IPS-NIHi7 (cell line): ENCODE measurements at regions not wholly inside any gene's neighbourhood (a gene's known extent, or its start where the extent isn't known, plus 50 kb on each side); places are given as distances from the start of the nearest gene placed in this dataset.

ENCODE experiments used
- DNase-seq: peaks from one replicate; pipeline ENCODE4 v3.0.0; 2012; ENCODE audit warnings: mixed read lengths; ENCODE audit errors: extremely low spot score

DNA sequence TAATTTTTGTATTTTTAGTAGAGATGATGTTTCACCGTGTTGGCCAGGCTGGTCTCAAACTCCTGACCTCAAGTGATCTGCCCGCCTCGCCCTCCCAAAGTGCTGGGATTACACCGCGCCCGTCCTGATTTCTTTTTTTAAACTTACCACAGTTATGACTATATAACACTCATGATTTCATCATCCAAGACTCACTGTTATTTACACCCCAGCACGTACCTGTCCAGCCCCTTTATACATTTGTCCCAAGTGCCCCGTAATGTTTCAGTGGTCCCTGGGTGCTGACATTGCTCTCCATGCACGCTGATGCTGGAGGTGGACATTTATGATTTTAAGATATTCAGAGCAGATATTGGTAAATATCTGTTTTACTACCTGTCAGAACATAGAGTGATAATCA lies 219.9 kb upstream of the GMDS start:
- DNase-seq: no peak

DNA sequence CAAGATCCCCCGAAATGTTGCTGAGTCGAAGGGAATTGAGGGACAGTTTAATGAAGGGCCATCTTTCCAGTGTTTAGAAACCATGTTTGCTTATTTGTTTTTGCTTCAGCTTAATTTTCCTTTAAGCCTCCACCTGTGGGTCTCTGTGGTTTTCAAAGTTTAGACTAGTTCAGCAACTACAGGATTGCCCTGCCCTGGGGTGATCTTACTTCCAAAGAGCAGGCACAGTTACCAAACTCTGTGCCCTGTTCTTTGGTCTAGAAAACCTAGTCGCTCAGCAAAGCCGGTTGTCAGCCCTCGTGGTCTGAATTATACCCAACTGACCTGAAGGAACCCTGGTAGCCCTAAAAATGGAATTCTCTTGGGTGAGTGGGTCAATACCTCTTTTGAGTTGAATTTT lies 219.2 kb upstream of the GMDS start:
- no peak for DNase-seq

DNA sequence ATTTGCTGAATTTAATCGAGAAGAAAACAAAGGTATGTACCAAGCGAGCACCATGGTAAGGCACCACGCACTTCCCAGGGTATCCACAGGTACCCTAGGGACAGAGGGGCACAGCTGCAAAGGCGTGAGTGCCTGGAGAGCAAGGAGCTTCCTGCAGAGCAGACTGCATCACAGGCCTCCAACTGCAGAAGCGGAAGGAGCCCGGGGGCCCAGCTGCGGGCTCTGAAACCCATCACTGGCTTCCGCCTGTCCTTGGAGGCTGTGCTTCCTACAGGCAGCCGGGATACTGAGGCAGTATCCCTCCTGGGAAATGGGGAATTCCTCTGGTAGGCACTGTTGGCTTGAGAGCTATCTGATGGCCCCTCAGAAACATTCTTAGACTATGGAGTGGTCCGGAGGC lies 217.4 kb upstream of the GMDS start:
- DNase-seq: no peak

DNA sequence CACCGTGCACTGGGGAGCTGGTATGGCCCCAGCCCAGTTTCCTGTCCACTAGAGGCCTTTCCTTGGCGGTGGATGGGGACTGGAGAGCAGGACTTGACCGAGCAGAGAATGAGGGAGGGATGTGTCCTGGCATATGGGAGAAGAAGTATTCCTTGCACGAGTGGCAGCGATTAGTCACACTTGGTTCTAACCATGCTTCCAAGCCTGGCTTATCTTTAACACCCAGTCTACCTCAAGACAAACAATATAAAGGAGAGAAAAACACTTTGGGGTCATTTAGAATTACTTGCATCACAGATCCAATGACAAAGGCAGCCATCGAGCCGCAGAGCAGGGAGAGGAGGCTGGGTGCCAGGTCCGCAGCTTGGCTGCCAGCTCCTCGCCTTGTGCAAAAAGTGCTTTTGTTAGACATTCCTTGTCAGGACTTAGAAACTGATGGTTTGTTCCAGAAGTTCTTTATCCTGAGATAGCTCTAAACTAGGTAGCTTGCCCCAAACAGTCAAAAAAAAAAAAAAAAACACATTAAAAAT lies 214.9 kb upstream of the GMDS start:
- DNase-seq: no peak

DNA sequence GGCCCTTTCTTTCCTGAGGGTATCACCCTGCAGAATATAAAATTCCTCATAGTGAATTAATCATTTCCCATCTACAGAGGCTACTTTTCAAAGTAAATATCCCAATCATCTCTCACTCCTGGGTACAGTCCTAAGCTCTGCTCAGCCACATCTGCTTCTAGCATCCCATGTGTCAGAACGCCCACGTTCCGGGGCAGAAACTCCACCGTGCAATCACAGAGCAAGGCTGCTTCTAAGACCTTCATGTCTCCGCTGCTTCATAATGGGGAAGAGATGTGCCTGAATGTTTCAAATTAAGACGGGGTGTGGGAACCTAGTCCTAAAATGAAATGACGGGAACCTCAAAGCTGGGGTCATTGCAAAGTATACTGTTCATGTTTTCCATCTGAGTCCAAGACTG lies 208.8 kb upstream of the GMDS start:
- no peak for DNase-seq

DNA sequence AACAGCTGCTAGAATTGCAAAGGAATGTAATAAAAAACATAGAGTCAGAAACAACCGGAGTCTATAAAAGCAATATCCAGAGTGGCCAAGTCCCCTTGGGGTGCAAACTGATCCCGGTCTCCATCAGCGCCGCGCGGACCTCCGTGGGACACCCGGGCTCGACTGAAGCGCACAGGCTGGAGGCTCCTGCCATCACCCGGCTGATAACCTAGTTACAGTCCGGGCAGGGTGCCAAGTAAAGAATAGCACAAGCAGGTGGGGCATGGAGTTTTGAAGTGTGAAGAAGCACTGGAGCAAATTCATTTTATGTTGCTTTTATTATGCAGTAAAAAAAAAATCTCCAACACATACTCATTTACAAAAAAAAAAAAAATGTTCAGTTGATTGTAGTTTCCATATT lies 205.1 kb upstream of the GMDS start:
- no peak for DNase-seq

DNA sequence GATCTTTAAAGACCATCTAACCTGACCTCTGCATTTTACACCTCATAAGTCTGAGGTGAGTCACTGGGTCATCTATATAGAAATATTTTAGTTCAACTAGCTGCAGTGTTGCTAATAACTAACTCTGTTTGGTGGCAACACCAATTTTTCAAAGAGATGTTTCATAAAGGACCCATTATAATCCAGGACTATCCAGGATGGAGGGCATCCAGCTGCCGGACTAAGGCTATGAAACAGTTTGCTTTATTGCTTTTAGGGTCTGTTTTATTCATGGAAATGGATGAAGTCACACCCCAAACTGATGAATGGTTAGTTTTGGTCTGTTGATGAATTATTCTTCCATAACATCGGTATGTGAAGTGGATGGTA lies 204.2 kb upstream of the GMDS start:
- no peak for DNase-seq

DNA sequence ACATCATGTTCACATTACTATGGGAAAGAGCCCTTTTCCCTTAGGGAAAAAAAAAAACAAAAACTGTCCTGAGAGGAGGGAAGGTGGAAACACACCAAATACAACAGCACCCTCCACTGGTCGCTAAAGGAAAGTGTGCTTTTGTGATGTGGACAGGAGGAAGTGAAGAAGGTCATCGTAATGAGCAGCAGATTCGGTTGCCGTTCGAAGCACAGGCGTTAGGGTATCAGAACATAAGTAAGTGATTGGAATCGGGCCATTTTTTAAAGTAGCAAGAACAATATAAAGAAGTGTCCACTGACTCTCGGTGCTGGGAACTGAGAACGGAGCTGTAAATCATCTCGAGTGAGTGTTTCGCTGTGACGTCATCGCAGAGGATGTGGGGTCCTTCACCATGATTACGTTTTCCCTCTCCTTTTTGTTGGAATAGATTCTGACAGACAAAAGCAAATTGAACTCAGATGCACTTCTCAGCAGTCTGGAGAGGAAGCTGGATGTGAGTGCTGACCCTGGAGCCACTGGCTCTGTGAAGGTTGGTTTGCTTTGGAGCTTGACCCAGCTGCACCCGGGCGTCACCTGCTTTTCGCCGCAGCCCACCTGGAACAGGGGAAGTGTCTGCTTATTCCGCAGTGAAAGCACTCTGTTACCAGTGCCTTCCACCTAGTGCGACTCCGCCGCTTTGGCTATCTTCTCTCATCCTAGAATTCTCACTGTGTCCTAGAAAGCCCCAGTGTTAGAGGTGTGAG lies 203.6 kb upstream of the GMDS start:
- DNase-seq: peak; percentile 78

DNA sequence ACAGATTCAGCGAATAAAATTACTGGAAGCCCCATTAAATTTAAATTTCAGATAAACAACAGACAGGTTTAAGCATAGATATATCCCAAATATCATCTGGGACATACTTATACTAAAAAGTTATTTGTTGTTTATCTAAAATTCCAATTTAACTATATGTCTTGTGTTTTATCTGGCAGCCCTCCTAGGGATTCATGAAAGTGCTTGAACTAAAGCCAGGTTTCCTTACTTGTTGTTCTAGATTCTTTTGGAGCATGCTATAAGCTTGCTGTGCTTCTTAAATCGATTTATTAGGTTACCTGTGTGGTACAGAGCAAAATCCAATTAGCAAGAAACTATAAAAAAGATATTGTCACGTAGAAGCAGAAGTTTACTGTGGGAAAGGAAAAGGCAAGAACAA lies 202.5 kb upstream of the GMDS start:
- no peak for DNase-seq

DNA sequence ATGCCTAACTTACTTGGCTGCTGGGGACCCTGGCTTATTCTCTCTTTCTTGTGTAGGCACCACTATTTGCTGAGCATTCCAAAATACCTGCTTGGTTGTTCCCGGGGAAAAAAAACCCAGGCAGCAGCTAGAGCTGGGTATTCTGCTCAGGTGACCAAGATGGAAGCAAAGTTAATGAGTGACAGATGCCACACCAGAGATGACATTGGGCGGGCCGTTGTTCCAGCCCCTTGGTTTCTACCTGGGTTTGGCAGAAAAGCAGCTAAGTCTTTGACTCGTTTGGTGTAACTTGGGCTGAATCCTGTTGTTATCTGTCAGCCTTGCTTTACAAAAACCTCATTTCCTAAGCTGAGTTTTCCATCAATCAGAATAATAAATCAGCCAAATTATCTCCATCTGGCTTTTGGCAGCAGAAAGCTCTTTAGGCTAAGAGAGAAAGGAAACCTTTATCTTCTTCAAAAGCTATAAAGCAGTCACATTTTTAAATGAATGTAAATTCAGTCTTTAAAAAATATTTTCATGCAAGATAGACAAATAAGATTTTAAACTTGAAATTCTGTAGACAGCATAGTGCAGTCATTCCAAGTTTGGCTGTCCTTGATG lies 202.0 kb upstream of the GMDS start:
- no peak for DNase-seq

DNA sequence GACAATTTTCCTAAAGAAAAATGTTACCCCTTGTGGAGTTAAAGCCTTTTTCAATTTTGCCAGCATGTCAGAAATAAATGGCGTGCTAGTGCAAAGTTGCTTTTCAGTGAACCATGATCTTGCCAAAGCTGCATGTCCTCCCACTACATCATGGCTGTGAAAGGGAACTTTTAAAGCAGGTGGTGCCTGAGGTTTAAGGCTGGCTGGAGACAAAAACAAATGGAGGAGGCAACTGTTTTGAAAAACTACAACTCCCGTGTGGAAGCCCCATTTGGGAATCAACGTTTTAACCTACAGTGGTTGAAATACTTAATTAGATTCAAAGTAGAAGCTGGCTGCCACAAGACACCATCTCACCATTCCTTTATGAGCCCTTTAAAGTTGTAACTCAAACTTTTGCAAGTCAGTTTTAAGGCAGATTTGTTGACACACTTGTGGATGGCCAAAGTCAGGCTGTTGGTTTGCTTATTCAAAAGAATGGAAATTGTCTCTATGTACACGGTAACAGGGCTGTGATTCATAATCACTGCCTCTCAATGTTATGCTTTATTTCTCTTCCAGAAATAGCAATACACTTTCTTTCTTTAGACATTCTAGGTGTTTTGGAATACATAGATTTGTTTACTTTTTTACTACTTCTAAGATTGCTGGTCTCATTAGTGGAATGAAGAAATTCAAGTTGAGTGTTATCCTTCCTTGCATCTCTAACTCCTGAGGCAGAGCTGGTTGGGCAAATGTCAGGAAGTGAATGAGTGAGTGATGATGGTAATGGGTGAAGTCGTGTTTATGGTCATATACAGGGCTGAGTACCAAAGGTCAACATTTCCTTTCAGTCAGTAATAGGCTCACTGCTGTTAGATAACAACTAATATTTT lies 196.4 kb upstream of the GMDS start:
- DNase-seq: no peak

DNA sequence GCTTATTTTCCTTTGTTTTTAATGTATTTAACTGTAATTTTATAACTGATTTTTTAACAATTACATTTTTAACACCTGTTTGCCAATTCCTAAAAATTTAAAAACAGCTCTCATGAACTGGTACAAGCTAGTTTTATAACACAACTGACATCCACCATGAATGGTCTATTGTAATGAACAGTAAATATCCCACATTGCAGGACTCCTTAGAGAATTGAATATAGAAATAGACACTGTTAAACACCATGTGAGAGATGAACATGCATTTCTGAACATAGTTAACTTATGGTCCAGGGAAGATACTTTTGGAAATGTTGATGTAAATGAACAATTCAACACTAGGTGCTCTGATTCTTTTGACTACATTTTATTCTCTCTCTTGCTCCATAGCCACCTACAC lies 195.1 kb upstream of the GMDS start:
- no peak for DNase-seq

DNA sequence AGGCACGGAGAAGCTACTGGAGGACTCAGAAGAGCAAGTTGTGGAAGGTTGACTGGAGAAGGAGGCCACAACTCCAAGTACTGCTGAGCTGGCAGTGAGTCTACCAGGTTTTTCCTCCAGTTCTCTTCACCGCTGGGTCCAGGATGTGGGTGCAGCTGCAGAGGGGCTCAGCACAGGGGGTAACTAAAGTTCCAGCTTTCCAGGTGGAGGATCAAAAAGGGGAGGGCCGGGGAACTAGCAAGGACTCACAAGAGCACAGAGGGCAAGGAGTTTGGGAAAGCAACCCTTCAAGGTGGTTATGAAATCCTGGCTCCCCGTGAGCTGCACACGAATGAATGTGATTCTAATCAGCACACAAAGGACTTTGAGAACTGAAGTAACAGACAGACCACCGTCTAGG lies 194.2 kb upstream of the GMDS start:
- no peak for DNase-seq

DNA sequence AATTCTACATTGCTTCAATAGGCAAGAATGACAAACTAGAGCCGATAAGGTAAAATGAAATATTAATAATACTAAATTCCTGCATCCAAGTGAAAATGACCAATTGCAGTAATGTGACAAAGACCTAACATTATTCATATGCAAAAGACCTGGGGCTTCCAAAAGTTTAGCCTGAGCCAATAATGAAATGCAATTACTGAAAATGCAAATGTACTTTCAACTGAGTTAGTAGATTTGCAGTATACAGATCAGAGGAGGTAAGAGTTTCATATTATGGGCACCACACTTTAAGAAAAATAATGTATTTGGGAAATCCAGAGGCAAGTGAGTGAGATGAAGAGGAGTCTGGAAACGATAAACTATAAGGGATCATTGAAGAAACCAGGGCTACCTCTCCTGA lies 193.7 kb upstream of the GMDS start:
- DNase-seq: no peak

DNA sequence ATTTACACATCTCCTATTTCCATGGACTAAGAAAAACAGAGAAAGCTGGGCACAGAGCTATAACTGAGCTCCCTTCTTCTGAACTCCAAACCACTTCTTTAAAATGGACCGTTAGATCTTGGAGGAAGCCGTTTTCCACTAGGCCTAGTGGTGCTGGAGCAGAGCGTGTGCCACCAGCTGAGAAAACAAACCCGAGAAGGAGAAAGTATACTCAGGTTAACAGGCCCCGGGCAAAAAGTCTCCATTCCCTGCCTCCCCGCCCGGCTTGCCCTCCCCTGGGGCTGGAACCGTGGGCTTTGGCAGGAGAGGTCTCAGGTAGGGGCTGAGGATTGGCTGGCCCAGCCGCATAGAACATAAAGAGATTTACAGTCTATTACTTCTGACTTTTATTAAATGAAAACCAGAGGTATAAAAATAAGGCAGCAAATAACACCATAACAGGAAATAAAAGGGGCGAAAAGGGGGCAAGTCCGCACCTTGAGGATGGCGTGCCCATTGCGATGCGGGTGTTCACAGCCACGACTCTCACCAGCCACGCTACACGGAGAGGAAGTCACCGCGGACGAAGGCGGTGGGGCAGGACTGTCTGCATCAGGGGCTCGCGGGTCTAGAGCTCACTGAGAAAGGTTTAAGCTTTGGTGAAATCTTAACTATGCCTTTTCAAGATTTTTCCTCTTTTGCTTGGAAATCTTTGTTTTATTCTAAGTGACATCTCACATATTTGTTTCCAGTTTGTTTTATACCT lies 191.2 kb upstream of the GMDS start:
- no peak for DNase-seq

DNA sequence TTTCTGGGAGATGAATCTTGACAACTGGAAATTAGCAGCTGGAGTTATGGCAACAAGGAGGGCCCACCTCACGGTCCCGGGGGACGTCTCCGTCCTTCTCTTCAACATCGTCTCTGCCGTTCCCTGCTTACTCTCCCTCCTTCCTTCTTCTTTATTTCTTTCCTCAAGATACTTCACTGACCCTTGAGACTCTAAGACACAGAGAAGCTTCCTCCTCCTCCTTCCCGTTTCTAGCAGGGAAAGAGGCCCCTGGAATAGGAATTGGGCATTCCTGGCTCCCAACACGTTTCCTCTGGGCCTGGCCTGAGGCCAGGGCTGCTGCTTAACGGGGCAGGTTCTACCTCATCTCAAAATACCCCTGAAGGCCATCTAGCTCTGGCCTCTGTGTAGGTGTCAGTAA lies 189.9 kb upstream of the GMDS start:
- DNase-seq: no peak

DNA sequence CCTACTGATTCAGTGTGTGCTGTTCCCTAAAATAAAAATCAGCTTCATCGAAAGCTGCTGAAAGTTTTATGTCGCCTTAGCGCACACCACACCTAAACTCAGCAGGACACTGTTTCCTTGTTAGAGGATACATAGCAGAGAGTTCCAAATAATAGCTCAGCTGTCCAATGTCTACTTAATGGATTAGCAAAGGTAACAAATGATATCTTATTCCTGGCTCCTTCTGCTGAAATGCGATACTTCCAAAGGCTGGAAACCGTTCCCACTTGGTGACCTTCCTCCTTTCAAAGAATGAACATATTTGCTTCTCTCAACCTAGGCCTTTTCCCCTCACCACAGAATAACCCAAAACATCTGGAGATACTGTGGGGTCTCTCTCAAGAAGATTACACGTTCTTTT lies 189.5 kb upstream of the GMDS start:
- DNase-seq: no peak

DNA sequence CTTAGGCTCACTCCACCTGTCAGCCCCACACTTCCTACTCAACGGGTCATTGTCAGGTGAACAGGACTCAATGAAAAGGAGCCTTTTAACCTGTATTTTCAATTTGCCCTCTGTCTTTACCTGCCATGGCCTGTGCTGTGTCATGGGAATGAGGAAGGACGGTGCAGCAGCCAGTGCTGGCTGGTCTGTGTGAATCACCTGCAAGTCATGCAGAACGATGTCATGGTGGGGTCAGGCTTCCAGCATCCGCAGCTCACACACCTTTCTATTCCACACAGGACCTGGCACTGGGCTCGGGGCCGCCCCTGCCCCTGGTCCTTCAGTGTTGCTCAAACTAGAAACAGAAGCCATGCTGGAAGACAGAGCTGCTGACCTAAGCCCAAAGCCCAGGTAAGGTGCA lies 188.7 kb upstream of the GMDS start:
- no peak for DNase-seq

DNA sequence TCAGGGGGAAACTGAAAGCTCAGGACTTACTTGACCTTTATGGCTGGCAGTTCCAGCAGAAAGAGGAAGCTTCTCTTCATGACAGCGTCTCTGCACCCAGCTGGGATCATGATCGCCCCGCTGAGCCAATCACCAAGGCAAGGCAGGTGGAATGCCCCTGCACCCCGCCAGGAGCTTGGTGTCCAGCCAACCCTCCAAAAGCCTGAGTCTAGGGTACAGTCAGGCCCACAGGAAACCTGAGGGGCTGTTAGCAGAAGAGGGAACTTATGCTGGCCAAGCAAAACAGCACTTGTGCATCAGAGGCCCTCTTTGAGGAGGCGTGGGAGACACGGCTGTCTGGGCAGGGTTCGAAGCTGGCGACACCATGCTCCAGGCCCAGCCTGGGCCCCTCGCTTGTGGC lies 188.3 kb upstream of the GMDS start:
- no peak for DNase-seq

DNA sequence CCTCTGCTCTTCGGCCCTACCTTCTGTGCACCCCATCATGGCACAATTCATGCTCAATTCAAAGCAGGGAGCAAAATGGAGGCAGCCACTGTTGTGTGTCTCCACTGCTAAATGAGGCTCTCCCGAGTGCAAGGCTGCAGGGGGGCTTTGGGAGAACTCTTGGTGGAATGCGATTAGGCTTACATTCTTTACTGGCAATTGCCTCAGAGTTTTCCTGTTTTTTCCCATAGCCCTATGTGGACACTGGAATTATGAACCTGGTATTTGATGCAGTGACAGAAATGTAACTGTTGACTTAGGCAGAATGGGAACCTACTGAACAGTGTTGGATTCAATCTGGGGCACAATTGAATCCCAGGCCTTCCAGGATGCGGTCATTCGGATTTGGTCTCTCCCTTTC lies 187.9 kb upstream of the GMDS start:
- DNase-seq: no peak

DNA sequence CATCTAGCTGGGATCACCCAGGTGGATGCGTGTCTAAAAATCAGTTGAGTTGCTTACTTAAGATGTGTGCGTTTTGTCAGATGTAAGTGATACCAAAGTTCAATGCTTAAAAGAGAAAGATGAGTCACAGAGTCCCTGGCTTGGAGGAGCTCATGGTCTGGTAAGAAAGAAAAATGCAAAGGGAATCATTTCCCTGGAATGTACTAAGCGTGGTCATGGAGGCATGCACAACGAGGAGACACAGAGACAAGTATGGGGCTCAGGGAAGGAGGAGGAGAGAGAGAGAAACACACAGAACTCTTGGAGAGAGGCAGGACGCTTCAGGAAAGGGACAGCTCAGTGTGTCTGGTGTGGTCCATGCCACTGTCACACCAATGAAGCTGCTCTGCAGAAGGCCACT lies 186.9 kb upstream of the GMDS start:
- DNase-seq: no peak

DNA sequence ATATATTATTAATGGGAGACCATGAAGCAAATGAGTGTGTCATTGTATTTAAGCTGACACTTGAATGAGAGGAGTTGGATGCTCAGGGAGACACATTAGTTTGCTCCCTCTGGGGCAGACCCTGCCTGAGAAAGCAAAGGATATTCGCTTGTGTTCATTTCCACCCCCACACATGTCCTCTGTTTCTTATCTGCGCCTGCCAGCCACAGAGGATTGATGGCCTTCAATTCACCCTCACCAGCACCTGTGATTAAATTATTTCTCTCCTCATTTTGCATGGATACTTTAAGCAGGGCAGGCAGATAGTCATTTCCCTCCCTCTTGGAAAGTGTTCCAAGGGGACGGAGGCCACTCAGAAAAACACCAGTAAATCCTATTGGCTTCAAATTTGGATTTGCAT lies 185.2 kb upstream of the GMDS start:
- no peak for DNase-seq
